ENCODE measurements at regions not wholly inside any gene's neighbourhood (a gene's known extent, or its start where the extent isn't known, plus 50 kb on each side); places are given as distances from the start of the nearest gene placed in this dataset.

DNA sequence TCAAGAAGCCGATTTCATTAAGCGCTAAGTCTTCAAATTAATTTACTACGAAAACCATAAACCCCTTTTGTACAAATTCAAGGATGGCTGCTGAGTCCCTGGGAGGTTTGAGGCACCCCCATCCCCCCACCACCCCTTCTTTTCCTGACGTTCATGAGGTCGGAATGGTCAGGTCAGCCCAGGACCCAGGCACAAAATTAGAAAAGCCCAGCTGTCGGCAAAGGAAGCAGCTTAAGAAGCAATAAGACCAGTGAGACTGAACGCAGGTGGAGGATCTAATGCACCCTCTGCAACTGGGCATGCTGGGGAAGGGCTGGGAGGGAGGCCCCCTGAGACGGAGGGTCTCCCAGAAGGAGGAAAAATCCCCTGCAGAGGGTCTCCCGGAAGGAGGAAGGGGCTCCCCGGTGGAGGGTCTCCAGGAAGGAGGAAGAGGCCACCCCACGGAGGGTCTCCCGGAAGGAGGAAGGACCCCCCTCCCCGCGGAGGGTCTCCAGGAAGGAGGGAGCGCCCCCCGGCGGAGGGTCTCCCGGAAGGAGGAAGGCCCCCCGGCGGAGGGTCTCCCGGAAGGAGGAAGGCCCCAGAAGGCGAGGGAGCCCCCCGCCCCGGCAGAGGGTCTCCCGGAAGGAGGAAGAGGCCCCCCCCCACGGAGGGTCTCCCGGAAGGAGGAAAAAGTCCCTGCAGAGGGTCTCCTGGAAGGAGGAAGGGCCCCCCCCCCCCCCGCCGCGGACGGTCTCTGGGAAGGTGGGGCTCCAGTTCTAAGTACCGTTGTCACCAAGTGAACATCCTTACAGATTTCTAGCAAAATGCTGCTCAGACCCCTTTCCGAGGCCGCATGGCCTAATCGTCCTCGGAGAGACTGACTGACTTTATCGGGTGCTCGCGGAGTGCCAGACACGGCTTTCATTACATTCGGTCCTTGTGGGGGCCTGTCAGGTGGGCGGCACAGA, 74.4 kb upstream of the FCN1 start:
- ChIA-PET POLR2A (interaction anchor here (0.6 kb wide), 1 partner anchor 119 kb away, joined by 4 read pairs; no protein-coding TSS in a partner anchor), CTCF (ENCODE audit: low intra/inter-chr PET ratio) (no interaction called here)
- no peak for ATAC-seq
- H4K20me1 ChIP-seq (replicated peaks; ENCODE audit: control insufficient read depth, insufficient read depth, low read length), result no peaks in the 10 kb centered on the region
- no peaks in the 10 kb centered on the region for H3K9me3 ChIP-seq (replicated peaks; ENCODE audit: control insufficient read depth, insufficient read depth, low read depth, low read length)
- no peaks in the 10 kb centered on the region for H3K36me3 ChIP-seq (ENCODE audit: control insufficient read depth, insufficient read depth, low read length)
- H3K79me2 ChIP-seq (ENCODE audit: control insufficient read depth, insufficient read depth, low read length), result no peaks in the 10 kb centered on the region
- WGBS (ENCODE audit: insufficient coverage, low coverage, missing lambda C conversion rate), result 2% methylated on average over 17 of the region's 42 CpGs
- H3K4me2 ChIP-seq (ENCODE audit: insufficient read depth, low read length), result no peak overlapping the region
- H3K9ac ChIP-seq (ENCODE audit: insufficient read depth in 1 of 2, low read depth in 2 of 2, low read length in 2 of 2), result no peak overlapping the region
- intact Hi-C loops (cut with micrococcal nuclease) (no loop called here), in situ Hi-C loops (cut with MboI) (no loop called here)
- TF ChIP-seq NFRKB (IDR thresholded peaks at IDR 0.05; ENCODE audit: low read depth) (no peak), PRPF4 (IDR thresholded peaks at IDR 0.05; ENCODE audit: insufficient read depth, low read depth, low read length, poor library complexity, severe bottlenecking) (no peak), ZNF41 (CRISPR knock-in tag; conservative IDR thresholded peaks at IDR 0.05) (no peak)
- TF ChIP-seq, protein P1, sequence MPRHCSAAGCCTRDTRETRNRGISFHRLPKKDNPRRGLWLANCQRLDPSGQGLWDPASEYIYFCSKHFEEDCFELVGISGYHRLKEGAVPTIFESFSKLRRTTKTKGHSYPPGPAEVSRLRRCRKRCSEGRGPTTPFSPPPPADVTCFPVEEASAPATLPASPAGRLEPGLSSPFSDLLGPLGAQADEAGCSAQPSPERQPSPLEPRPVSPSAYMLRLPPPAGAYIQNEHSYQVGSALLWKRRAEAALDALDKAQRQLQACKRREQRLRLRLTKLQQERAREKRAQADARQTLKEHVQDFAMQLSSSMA (CRISPR knock-in tag; IDR thresholded peaks at IDR 0.05), result no peak
- BruUV-seq (replicated peaks), result no TSS peak
- no peak overlapping the region for H2AFZ ChIP-seq (ENCODE audit: low read depth, low read length)
- no peak overlapping the region for H3K4me3 ChIP-seq
- H3K27me3 ChIP-seq (ENCODE audit: control insufficient read depth in 2 of 2, insufficient read depth in 2 of 2, low read length in 2 of 2), result peaks cover 0 to 45% of the 10 kb centered on the region in 2 experiments; a peak in 2 of 5 replicates
- no peak for DNase-seq (ENCODE audit: extremely low read depth in 1 of 4, low spot score in 3 of 4)
- no peak for FAIRE-seq
- H3K4me1 ChIP-seq (replicated peaks in 1 of 2; ENCODE audit: control insufficient read depth in 2 of 2, insufficient read depth in 2 of 2, low read length in 2 of 2), result no peaks in the 10 kb centered on the region
- no peak overlapping the region for H3K27ac ChIP-seq (ENCODE audit: extremely low read depth, low read depth, low read length)
- no peaks in the 10 kb centered on the region for H3K9me1 ChIP-seq (ENCODE audit: control insufficient read depth, insufficient read depth, low read length)
